GM21529 (cell line): ENCODE measurements at regions not wholly inside any gene's neighbourhood (a gene's known extent, or its start where the extent isn't known, plus 50 kb on each side); places are given as distances from the start of the nearest gene placed in this dataset.
A peak's percentile ranks its signal among the peaks of the same experiment; 100 is the strongest.

Source experiments
- ATAC-seq: cut with Tn5 transposase; IDR thresholded peaks from one replicate; pipeline ENCODE4 v1.9.1; 2021; ENCODE audit not compliant: unreplicated experiment

GRCh38 chr6:105775095-105775494 is 311.0 kb upstream of the PRDM1 start:
- no peak for ATAC-seq

GRCh38 chr6:105774247-105774646 is 311.9 kb upstream of the PRDM1 start:
- ATAC-seq, result peak; percentile 55

GRCh38 chr6:105771313-105771970 is 314.7 kb upstream of the PRDM1 start:
- ATAC-seq, result no peak

- no peak for ATAC-seq
These were observed 316.1 kb upstream of the PRDM1 start for GRCh38 chr6:105769987-105770386.

GRCh38 chr6:105769197-105769596 is 316.9 kb upstream of the PRDM1 start:
- ATAC-seq, result no peak

GRCh38 chr6:105767541-105767940 is 318.6 kb upstream of the PRDM1 start:
- ATAC-seq, result no peak

- no peak for ATAC-seq
These were observed 320.9 kb upstream of the PRDM1 start for GRCh38 chr6:105765239-105765638.

GRCh38 chr6:105764315-105764714 is 321.8 kb upstream of the PRDM1 start:
- ATAC-seq, result no peak

GRCh38 chr6:105763866-105764265 is 322.3 kb upstream of the PRDM1 start:
- no peak for ATAC-seq

GRCh38 chr6:105760746-105761145 is 325.4 kb upstream of the PRDM1 start:
- ATAC-seq, result no peak

GRCh38 chr6:105759946-105760345 is 326.2 kb upstream of the PRDM1 start:
- ATAC-seq, result no peak

GRCh38 chr6:105759015-105759414 is 327.1 kb upstream of the PRDM1 start:
- ATAC-seq, result no peak

GRCh38 chr6:105757512-105758200 is 328.5 kb upstream of the PRDM1 start:
- ATAC-seq, result peak; percentile 98

- no peak for ATAC-seq
These were observed 330.3 kb upstream of the PRDM1 start for GRCh38 chr6:105755885-105756284.

- no peak for ATAC-seq
These were observed 332.4 kb upstream of the PRDM1 start for GRCh38 chr6:105753620-105754211.

- ATAC-seq, result no peak
These were observed 332.9 kb upstream of the PRDM1 start for GRCh38 chr6:105753207-105753606.

- ATAC-seq, result no peak
These were observed 336.0 kb upstream of the PRDM1 start for GRCh38 chr6:105750089-105750488.

- ATAC-seq, result no peak
These were observed 337.4 kb upstream of the PRDM1 start for GRCh38 chr6:105748737-105749161.

GRCh38 chr6:105747823-105748405 is 338.2 kb upstream of the PRDM1 start:
- no peak for ATAC-seq

- ATAC-seq, result peak; percentile 43
These were observed 339.6 kb upstream of the PRDM1 start for GRCh38 chr6:105746509-105746908.

GRCh38 chr6:105746130-105746505 is 340.0 kb upstream of the PRDM1 start:
- ATAC-seq, result no peak
